GM18519 (cell line): ENCODE measurements at regions not wholly inside any gene's neighbourhood (a gene's known extent, or its start where the extent isn't known, plus 50 kb on each side); places are given as distances from the start of the nearest gene placed in this dataset.

Experiments used
- ATAC-seq: cut with Tn5 transposase; IDR thresholded peaks from one replicate; pipeline ENCODE4 v1.9.1; 2021; ENCODE audit warnings: mild to moderate bottlenecking, moderate library complexity; ENCODE audit not compliant: unreplicated experiment, low FRiP score

DNA sequence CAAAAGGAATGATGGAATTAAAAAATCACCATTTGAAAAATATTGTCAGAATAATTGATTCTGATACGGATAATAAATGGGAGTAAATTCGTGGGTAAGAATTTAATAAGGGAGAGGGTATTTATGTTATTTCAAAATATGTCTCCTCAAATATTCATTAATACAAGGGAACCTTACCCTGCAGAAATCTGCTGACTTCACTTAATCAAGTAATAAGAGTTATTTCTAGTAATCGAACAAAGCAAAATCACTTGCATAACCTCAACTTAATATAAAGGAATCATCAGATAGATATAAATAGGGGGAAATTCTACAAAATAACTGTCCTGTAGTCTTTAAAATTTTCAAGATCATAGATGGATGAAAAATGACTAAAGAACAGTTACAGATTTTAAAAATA is 1164.7 kb upstream of the GJE1 start:
- no peak for ATAC-seq

DNA sequence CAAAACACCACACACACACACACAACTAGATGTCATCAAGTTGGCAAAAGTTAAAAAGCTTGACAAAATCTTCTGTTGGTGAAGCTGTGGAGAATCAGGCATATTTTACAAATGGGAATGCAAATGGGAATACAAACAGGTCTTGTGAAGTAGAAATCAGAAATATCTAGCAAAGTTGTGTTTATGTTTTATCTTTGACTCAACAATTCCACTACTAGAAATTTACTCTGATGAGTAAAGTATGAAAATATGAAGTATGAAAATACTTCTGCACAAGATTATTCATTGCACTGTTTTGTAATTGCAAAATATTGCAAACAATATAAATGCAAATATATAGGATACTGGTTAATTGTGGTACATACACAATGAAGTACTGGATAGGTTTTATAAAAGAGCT is 1166.0 kb upstream of the GJE1 start:
- no peak for ATAC-seq

DNA sequence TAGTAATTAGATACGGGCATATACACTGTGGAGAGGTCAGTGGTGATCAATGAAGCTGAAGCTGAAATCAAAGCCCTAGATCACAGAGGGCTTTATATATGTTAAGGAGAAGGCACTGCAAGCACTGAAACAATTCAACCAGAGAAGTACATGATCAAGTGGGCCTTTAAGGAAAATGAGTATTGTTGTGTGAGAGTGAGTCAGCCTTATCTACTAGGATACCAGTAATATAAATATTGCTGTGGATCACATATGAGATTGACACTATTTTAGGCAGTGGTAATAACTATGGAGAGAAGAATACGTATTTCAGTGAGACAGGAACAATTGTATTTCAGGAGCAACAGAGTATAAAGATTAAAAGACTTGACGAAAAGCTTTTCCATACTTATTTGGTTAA is 1172.2 kb upstream of the GJE1 start:
- ATAC-seq: no peak

DNA sequence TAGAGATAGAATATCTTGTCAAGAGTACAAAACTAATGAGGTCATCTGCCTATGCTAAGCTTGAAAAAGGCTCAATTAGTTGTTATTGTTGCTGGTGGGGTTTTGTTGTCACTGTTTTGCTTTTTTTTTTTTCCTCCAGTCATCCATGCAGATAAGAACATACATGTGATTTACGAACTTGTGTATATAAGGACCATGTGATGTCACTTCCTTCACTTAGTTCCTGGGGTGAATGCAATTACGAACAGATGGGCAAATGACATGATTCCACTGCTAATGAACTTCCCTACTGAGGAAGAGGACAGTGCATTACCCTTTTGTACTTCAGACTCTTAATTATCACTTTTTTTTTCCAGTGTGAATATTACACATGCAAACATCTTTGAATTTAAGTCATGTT is 1175.3 kb upstream of the GJE1 start:
- ATAC-seq: no peak

DNA sequence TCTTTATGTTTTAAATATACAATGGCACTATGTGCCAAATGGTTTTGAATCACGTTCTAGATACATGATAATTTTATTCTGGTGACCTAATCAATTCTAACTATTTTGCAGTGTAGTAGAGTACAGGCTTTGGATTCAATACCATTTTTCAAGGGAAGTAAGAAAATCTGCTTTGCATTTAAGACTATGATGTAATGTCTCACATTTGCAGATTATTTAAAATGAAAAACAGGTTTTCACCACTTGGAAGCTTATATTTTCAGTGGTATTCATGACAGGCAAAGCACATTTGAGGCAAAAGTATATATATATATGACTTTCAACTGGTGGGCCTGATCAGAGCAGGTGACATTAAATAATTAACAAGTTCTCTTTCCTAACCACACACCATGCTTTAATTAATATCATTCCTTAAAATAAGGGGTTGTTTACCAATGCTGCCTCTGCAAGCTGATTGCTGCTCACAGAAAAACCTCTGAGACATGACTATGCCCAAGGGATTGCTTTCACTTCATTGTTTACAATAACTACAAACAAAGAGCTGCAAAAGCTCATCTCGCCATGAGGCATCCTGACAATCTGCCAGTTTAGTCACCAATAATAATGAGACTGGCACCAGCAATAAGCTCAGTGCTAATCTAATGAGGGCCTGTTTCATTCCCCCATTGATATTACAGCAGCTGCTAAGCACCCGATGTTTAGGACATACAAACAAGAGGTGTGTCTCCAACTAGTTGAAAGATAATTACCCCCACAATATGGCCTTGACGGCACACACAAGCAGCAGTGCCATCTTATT is 1176.0 kb upstream of the GJE1 start:
- no peak for ATAC-seq

DNA sequence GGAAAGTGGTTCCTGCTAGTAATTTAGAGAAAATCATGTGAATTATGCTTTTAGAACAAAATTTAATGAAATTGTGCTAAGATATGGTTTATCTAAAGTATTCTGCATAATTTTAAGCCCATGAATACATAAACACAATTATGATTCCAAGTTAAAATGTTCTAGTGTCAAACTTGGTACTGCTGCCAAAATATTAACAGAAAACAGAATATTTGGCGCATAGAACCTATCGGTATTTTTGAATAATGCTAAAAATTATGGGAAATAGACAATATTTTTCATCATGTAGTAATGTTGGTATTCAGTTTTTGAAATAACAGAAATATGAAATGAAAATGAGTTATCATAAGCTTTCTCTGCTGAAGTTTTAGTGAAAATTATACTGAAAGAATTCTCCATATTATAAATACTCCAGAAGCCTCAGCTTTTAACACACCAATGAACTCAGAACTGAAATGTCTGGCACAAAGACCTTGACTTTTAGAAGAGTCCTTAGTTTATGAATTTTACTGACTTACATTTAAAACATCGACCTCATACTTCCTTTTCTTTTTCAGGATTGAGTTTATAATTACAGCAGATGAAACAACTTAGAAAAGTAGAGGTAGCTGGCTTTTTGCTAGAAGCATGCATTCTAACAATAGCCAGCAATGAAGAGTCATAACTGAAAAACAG is 1192.3 kb upstream of the GJE1 start:
- ATAC-seq: no peak

DNA sequence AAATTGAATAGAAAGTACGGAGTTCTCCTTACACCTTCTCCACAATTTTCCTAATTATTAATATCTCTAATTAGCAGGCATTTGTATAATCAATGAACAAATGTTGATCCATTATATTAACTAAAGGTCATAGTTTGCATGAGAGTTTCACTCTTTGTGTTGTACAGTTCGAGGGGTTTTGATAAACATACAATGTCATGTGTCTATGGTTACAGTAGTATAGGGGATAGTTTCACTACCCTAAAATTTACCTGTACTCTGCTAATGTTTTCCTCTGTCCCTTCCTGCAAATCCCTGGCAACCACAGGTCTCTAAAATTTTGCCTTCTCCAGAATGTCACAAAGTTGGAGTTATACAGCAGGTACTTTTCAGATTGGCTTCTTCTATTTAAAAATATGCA is 1199.8 kb upstream of the GJE1 start:
- no peak for ATAC-seq

DNA sequence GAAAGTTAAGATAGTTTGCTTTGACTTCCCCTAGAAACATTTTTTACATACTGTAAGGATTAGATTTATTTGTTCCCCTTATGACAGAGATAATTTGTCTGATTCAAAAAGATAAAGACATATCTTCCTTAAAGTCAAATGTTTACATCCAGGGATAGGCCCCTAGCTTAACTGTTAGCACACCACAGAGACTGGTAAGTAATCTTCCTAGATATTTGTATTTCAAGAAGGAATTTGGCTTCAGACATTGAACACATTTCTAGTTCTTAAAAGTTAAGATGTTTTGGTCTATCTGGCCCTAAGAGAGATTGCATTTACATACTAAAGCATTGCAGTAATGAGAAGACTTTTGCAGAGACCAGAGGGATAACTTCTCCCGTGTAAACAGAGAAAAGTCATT is 1201.1 kb upstream of the GJE1 start:
- ATAC-seq: no peak

DNA sequence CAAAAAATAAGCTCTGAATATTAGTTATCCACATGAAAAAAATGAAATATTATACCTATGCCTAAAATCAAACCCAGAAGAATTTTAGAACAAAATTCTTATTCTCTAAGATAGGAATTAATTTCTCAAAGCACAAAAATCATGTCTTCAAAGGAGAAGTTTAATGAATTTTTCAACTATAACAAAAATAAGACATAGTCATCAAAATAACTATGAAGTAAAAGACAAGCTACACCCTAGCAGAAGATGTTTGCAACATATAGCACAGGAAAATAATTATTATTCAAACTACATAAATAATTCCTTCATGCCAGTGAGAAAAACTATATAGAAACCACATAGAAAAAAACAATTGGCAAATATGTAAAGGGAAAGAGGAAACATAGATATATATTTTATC is 1203.6 kb upstream of the GJE1 start:
- ATAC-seq: no peak

DNA sequence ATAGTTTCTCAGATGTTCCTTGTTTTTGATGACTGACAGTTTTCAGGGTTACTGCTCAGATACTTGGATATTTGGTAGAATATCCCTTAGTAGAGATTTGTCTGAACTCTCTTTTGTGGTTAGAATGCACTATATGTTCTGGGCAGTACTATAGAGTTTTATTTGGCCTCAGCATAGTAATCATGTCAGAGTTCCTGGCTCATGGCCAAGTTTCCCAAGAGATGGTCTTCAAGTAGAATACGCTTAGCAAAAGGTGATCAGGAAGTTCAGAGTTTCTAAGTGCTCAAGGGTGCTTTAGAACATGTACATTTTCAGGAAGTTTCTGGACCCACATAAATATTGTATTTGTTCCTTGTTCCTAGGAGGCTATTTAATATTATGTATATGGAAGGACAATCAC is 1209.7 kb upstream of the GJE1 start:
- no peak for ATAC-seq

DNA sequence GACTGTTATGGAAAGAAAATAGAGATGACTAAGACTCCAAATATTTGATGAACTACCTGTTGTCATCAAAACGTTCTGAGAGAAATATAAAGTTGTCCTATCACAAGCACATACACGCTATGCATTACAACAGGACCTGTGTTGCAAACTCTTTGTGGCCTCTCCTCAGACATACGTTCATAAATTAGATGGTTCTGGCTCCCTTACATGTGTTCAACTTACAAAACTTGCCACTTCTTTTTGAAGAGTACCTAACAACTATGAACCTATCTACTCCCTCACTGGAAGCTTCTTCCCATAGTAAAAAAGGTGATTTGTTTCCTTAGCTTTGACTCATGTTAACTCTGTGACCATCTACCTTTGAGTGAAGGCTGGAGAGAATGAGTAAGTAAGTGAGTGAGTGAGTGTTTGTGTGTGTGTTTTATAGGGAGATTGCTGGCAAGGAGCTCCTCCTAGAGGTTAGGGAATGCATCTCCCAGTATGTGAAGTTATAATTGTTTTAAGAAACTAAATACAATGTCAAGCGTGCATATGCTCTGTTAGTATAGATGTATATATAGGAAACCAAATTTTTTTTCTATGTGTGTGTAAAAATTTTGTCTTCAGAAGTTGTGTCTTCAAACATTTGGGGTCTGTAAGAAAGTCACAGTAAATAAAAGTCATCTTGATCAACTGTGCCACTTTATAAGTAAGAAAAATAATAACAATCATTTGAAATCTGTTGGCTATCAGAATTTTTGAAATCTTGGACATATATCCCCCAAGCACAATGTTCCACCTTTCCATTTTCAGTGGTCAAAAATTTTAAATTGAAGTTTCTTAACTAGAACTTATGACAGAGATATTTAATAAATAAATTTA is 1211.1 kb upstream of the GJE1 start:
- peak; percentile 72 for ATAC-seq

DNA sequence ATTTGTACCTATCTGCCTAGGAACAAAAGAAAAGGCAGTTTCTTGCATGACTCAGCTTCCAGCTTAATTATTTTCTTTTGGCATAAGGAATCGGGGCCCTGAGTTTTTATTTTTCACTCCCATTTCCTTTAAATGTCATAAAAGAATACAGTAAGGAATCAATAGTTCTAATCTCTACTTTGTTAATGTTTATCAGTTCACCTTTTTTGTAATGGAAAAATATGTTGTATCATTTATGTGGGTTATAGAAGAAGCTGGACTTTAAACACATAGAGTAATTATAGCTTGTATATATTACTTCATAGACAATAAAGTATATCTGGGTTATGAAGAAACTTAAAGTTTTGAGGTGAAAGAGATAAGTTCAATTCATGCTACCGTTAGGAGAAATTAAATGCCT is 1214.8 kb upstream of the GJE1 start:
- no peak for ATAC-seq

DNA sequence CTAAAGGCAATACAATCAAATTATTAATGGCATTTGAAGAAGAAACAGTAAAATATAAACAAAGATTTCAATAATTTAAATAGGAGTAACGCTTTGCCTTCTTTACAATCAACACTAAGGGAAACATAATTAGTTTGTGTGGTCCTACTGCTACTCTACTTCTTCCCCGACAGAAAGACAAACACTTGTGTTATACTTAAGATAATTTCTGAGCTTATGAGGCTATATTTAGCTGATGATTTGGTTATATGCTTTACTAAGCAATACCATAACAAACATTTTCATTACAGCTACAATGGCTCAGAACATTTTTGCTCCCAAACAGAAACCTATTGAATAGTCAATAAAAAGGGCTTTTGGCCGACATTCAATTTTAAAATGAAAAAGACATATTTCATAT is 1217.2 kb upstream of the GJE1 start:
- ATAC-seq: no peak

DNA sequence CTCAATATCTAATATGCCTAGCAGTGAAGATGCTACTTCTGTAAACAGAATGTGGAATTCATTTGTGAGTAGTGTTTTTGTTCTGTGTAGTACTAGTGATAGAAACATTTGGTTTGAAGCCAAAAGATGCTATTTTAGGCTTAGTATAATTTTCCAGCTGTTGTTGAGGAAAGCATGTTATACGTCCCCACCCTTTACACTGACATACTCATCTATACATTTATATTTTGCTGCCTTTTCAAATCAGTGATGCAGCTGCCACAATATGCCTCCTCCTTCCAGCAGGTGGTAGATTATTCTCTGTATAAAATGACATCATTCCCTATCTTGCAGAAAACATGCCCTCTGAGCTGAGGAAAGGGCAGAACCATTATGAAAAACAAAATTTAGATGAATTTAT is 1217.6 kb upstream of the GJE1 start:
- no peak for ATAC-seq

DNA sequence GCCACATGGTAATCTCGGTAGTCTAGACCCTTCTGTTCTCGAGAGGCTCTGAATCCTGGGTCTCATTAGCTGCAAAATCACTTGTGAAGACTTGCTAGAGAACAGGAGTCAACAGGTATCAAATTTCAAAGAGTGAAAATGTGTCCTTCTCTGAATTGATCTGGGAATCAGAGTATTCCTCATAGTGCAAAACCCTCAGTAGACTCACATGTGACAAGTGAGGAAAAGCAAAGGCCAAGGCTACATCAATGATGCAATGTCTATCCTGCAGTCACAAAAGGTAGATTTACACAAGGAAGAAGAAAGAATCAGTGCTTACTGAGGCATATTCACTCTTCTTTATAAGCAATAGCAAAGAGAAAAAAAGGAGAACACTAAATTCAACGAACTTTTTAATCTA is 1220.0 kb upstream of the GJE1 start:
- no peak for ATAC-seq

DNA sequence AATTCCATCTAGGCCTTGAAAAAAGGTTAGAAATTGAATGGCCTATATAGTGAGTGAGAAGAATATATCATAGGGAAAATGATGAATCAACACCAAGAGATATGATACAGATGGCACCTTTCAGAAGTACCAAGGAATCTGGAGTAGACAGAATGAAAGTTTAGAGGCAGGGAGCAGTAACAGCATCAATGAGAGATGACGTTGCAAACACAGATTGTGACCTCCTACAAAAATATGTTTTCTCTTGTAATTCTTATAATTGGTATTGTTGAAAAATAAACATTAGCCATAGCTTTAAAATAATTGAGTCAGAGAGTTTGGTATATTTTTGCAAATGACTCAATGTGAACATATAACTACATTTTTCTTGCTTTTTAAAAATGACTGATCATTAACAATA is 1223.1 kb upstream of the GJE1 start:
- ATAC-seq: no peak

DNA sequence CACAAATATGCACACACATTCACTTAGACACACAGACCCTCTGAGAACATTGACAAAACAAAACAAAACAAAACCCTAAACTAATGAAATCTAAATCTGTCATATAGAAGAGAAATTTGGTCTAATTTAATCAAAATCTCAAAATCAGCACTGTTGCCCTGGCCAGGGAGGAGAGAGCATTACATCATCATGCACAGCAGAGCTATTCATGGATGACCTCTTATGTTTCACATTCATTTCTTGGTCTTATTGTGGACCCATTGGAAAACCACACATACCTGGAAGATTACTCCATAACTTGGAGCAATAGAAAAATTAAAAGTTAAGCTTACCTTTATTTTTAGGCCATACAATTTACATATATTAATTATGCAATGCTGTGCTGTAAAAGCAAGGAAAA is 1223.6 kb upstream of the GJE1 start:
- ATAC-seq: no peak

DNA sequence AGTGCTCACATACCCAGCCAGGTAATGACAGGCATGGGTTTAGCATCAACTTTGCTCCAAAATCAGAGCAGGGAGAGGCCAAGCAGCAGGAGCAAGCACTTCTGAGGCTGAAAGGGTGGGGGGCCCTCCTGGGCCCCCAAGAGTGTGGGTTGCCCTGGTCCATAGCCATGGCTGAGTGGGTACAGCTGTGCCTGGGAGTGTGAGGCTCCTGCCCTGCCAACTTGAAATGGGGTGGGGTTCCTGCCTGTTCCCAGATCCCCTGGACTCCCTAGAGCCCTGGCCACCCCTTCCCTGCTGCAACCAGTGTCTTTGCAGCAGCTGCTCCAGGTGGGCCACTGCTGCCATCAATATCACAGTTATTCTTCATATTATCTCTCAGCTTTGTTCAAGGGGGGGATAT is 1224.2 kb upstream of the GJE1 start:
- no peak for ATAC-seq

DNA sequence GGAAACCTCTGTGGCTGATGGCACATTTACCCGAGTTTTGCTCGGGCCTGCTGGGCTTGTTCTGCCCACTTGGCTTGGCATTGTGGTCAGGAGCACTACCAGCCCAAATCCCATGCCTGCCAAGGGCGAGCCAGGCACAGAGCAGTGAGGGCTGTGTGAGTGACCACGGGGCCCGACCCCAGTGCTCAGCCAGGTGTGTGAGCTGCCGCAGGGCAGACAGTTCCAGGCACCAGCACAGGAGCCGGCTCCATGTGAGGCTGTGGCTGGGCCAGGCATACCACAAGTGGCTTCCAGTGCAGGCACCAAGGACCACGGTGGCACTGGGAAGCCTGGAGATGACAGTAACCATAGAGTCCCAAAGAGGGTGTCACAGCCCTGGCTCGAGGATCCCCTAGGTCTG is 1225.5 kb upstream of the GJE1 start:
- ATAC-seq: no peak

DNA sequence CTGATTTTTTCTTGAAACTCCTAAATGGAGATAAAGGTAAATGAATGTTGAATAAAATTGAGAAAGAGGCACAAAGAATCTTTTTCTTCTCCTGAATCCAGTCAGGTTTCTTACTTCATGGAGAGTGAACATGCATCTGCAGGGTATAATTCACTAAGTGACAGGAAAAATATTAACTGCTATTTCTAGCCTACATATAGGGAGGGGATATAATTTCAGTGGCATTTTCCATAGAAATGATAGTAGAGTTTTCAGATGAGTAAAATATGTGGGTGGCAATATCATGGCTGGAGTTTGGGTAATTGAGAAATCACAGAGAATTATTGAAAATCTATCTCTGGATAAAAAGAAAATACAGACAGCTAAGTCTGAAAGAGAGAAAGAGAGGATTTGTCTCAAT is 1227.0 kb upstream of the GJE1 start:
- no peak for ATAC-seq

DNA sequence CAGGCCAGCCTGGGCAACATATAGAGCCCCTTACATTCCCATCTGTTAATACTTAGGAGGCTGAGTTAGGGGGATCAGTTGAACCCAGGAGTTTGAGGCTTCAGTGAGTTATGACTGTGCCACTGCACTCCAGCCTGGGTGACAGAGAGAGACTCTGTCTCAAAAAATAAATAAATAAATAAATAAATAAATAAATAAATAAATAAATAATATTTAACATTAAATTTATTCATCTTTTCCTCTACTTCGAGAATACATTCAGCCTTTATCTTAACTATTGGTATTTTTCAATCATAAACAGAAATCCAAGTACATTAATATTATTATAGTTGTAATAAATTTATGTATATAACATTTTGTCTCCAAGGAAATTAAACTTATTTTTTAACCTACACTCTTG is 1227.7 kb upstream of the GJE1 start:
- ATAC-seq: no peak
